AG04449 (cell line): ENCODE measurements at regions not wholly inside any gene's neighbourhood (a gene's known extent, or its start where the extent isn't known, plus 50 kb on each side); places are given as distances from the start of the nearest gene placed in this dataset.

Experiments
- CTCF ChIA-PET: fragments of 350-600 bp; formaldehyde crosslinking; extraction: SDS; loops from one replicate; lab custom pipeline; 2021; ENCODE audit warnings: antibody characterized with exemption; lab: Yijun Ruan, JAX
- POLR2A ChIA-PET: fragments of 400-600, 350-600 bp; formaldehyde crosslinking; extraction: SDS; loops from one replicate; lab custom pipeline; 2020; ENCODE audit warnings: antibody characterized with exemption, inconsistent platforms; lab: Yijun Ruan, JAX
- DNase-seq: peaks from one replicate; pipeline ENCODE4 v3.0.0-alpha.2; 2010; ENCODE audit warnings: low read depth, low spot score
- H3K4me3 ChIP-seq: 2 replicates; pipeline ENCODE4 v1.5.1; 2011; ENCODE audit warnings: low read depth, mild to moderate bottlenecking, control low read depth, low read length
- TF ChIP-seq, protein P1 (sequence below): IDR thresholded peaks from one replicate; pipeline ENCODE4 v1.5.1; 2011; ENCODE audit warnings: mild to moderate bottlenecking, moderate library complexity, low read length, control low read depth, inconsistent platforms; ENCODE audit not compliant: insufficient read depth; ENCODE audit errors: missing control alignments

- ChIA-PET POLR2A (interaction anchor here (0.9 kb wide), 1 partner anchor 13 kb away, joined by 3 read pairs; no protein-coding TSS in a partner anchor), CTCF (interaction anchor here (1.1 kb wide), 1 partner anchor 62 kb away, joined by 3 read pairs; no protein-coding TSS in a partner anchor)
- DNase-seq, result no peak
- no peak overlapping the region for H3K4me3 ChIP-seq
- TF ChIP-seq, protein P1, sequence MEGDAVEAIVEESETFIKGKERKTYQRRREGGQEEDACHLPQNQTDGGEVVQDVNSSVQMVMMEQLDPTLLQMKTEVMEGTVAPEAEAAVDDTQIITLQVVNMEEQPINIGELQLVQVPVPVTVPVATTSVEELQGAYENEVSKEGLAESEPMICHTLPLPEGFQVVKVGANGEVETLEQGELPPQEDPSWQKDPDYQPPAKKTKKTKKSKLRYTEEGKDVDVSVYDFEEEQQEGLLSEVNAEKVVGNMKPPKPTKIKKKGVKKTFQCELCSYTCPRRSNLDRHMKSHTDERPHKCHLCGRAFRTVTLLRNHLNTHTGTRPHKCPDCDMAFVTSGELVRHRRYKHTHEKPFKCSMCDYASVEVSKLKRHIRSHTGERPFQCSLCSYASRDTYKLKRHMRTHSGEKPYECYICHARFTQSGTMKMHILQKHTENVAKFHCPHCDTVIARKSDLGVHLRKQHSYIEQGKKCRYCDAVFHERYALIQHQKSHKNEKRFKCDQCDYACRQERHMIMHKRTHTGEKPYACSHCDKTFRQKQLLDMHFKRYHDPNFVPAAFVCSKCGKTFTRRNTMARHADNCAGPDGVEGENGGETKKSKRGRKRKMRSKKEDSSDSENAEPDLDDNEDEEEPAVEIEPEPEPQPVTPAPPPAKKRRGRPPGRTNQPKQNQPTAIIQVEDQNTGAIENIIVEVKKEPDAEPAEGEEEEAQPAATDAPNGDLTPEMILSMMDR, result no peak
These were observed 388.2 kb upstream of the WWC1 start for GRCh38 chr5:167903243-167903642.

- no peak overlapping the region for H3K4me3 ChIP-seq
- no peak for DNase-seq
- POLR2A ChIA-PET, result interaction anchor here (0.9 kb wide), 1 partner anchor 13 kb away, joined by 3 read pairs; no protein-coding TSS in a partner anchor
- CTCF ChIA-PET, result no interaction called here
- TF ChIP-seq, protein P1, result no peak
These were observed 387.8 kb upstream of the WWC1 start for GRCh38 chr5:167903659-167904058.

DNA sequence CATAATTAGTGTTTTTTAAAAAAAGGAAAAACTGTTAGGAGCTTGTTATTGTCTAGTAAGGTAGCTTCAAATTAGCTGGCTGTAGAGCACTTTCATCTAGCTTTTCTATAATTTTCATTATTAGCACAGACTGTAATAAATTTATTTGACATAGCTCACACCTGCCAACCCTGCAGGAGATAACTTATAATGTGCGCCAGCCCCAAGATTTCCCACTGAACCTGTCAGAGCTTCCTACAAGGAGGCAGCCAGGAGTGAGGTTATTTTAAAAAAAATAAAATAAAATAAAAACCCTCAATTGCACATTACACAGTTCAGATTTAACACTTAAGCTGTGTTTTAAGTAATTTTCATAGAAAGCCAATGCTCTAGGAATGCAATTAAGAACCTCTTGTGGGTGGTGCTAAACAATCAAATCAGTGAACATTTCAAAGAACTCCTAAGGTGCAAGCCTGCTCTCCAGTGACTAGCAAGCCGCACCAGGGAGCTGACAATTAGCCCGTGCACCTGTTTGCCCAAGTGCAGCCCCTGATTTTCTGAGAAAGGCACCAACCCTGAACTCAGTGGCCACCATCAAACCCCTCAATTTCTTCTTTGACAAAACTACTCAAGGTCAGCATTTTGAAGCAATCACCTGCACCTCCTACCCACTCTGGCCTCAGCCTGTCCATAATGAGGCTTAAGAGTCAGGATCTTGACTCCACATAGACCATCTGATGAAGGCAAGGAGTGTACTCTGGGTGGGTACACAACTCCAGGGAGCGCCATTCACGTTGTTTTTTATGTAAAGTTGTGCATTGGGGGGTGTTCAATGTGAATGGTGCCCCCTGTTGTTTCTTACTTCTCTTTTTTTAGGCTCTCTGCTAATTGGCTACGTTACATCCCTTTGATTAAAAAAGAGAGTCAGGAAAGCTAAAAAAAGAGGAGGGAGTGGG, 385.3 kb upstream of the WWC1 start:
- no peak for DNase-seq
- POLR2A ChIA-PET, result no interaction called here
- TF ChIP-seq, protein P1, result no peak
- CTCF ChIA-PET, result interaction anchor here (0.8 to 3.3 kb wide), 2 partner anchors 10 to 195 kb away, joined by 3 to 13 read pairs; no protein-coding TSS in a partner anchor
- no peak overlapping the region for H3K4me3 ChIP-seq

GRCh38 chr5:167908606-167909005, 382.8 kb upstream of the WWC1 start:
- POLR2A ChIA-PET, result no interaction called here
- H3K4me3 ChIP-seq, result no peak overlapping the region
- CTCF ChIA-PET, result interaction anchor here (1.1 kb wide), 1 partner anchor 30 kb away, joined by 4 read pairs; no protein-coding TSS in a partner anchor
- DNase-seq, result no peak
- TF ChIP-seq, protein P1, result no peak

DNA sequence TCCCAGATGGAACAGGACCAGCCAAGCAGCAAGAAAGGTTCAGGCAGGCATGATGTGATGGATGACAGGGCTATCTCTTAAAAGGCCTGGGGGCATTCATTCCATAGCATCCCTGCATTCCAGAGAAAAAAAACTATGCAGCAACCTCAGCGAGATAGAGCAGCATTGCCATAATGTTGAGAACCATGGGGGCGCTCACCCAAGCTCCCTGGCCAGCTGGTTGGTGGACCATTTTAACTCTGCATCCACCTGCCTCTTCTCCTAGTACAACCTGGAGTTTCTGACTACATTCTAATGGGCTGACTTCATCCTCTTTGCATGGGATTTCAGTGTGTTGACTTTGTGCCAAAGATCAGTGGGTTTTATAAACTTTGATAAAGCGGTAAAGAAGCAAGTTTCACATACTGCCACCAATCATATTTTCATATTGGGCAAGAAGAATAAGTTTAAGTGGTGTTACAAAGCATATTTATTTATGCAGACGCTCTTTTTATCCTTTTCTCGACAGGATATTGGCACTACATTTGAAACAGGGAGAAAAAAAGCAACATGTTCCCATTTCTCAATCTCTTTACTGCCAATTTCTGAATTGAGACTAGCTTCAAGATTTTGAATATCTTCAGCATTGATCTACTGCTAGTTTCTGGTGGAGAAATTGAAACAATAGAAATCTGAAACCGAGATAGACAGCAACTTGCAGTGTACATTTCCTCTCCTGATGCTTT, 378.3 kb upstream of the WWC1 start:
- H3K4me3 ChIP-seq, result no peak overlapping the region
- TF ChIP-seq, protein P1, result no peak
- CTCF ChIA-PET, result interaction anchor here (0.9 kb wide), 1 partner anchor 38 kb away, joined by 3 read pairs; no protein-coding TSS in a partner anchor
- DNase-seq, result no peak
- POLR2A ChIA-PET, result no interaction called here
